ENCODE measurements at regions not wholly inside any gene's neighbourhood (a gene's known extent, or its start where the extent isn't known, plus 50 kb on each side); places are given as distances from the start of the nearest gene placed in this dataset.
A peak's percentile ranks its signal among the peaks of the same experiment; 100 is the strongest.
"Not testable (repeated sequence)": the region's sequence is repeated elsewhere in the genome, so short reads cannot be mapped to it uniquely, and the experiment has no call there.

DNA sequence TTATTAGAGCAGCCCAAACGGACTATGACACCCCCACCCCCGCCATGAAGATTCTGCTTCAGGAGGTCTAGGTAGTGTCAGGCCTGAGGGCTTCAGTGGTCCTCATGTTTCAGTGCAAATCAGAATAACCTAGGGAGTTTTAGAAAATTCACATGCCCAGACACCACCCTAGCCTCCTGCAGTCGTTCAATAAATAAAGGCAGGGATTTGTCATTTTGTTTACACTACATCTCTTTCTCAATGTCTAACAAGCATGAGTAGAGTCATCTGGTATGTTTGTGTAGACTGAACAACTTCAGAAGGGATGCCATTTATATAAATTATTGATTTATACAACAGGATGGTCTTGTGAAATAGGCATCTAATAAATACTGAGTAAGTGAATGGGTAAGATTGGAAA, 112.1 kb upstream of the SERPINE2 start:
- no peak for FAIRE-seq
- DNase-seq (ENCODE audit: low spot score), result no peak

DNA sequence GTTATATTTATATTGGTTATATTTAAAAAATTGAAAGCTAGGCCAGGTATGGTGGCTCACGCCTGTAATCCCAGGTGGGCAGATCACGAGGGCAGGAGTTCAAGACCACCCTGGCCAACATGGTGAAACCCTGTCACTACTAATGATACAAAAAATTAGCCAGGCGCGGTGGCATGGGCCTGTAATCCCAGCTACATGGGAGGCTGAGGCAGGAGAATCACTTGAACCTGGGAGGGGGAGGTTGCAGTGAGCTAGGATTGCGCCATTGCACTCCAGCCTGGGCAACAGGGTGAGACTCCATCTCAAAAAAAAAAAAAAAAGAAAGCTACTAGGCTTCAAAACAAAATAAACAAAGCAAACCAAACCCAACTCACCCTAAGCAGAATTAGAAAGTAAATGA, 109.0 kb upstream of the SERPINE2 start:
- DNase-seq (ENCODE audit: low spot score); FAIRE-seq: not testable (repeated sequence)

DNA sequence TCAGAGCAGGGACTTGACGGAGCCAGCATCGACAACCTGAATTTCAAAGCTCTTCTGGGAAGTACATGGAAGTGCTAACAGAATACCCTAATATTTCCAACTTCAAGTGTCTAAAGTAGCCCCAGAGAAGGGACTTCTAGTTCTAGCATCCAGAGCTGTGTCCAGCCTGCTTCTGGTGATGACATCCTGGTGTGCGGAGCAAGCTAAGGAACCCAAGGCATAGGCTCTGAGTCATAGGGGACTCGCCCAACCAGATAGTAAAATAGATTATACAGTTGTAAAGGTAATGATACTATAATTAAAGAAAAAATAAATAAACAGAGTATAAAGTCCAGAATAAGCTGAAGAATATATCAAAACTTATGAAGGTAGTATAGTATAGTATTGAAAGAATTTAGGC, 108.1 kb upstream of the SERPINE2 start:
- DNase-seq (ENCODE audit: low spot score) (no peak), FAIRE-seq (no peak)

DNA sequence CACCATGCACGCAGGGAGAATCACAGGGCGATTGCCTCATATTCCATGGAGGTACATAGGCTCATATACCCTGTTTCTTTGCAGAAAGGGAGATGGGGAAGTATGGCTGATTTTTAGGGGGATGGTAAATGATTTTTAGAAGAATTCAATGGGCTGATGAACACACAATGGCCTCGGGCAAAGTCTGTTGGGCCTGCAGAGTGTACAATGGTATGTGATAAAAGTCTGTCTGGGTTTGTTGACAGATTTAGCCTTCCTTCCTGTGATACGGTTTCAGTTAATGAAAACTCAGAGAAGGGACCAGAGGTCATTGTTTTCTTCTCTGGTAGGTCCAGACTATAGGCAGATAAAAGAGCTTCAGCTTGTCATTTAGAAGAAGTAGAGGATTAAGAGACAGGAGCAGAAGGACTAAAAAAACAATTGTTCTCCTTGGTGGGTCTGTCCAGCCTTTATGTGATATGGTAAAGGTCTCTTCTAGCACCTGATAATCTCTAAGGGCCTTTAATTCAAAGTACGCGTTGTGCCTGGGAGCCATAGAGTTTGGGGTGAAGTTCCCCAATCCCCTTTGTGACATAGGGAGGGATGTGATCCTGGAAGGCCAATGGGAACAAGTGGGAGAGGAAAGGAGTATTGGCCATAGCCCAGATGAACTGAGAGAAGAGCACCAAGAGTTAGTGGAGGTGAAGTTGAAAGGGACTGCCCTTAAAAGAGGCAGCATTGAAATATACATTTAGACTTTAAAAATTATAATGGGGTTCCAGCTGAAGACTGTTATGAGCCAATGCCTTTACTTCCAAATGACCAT, 107.5 kb upstream of the SERPINE2 start:
- no peak for FAIRE-seq
- no peak for DNase-seq (ENCODE audit: low spot score)

DNA sequence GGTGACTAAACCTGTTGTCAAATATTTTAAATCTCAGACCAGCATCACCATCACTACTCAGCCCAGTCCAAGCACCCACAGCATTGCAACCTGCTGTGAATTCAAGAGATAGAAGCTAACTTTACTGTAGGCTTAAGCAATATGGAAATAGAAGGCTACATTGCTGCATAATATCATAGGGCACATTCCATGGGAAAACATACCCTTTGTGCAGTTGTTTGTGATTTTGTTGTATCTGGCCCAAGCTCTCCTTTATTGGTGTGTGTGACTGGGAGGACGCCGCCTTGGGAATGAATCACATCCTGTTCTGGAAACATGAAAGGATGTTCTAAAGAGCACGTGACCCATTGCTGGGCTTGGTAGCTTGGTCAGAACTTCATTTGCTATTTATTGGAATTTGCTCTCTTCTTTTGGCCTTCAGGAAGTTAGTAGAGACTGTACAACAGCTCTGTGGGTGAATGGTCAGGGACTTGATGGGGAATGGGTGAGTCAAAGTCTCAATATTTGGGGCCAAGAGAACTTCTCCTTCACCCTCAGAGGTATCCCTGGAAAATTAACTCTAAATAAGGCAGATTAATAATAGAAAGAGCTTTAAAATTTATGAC, 106.8 kb upstream of the SERPINE2 start:
- FAIRE-seq (no peak), DNase-seq (ENCODE audit: low spot score) (peak; percentile 72)

DNA sequence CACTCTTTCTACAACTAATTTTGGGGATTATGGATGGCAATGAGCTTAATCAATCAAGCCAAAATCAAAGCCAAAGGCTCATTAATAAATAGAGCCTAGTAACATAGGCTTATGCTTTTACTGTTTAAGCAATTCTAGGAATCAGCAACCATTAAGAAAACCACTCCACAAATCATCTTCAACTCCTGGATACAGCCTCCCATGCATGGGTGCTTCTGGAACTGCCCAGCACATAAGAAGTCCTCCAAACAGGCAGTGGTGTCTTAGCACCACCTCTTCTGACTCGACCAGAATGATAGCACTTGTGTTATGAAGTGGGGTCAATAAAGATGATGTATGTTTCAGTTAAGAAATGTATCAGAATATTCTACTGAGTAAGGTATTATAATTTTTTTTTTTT, 104.4 kb upstream of the SERPINE2 start:
- FAIRE-seq, result no peak
- DNase-seq (ENCODE audit: low spot score), result no peak

DNA sequence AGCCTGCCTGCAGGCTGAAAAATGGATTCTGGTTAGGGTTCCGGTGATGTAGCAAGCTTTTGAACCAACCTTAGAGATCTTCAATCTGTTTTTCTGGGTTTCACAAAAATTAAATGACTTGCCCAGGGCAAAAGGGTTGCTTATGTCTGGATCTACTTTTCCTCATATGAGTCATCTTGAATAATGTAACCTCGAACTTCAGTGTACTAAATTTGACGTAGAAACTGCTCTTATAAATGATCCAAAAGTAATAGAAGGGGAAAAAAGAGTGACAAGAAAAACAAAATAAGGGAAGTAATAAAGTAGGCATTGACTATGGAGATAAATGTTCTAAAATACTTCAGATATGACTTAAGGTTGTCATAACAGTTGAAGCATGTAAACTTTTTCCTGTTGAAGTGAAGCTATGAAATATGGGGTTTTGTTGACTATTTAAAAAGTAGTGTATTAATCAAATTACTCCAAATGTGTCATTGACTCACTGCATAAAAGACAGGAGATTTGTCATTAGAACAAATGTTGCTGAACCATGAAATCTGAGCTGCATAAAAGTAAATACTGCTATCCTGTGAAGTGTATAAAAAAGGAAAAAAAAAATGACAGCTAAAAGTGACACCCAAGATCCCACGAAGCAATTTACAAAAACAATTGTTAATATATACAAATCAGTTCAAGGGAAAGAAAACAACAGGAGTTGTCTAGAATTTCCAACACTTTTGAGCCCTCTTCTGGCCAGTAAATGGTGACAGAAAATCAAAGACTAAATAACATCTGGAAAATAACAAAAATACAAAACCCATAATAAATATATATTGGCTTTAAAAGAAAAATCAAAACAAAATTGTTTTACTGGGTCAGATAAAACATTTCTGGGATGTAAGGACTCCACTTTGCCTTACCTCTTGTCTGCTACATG, 103.6 kb upstream of the SERPINE2 start:
- no peak for DNase-seq (ENCODE audit: low spot score)
- FAIRE-seq, result no peak

DNA sequence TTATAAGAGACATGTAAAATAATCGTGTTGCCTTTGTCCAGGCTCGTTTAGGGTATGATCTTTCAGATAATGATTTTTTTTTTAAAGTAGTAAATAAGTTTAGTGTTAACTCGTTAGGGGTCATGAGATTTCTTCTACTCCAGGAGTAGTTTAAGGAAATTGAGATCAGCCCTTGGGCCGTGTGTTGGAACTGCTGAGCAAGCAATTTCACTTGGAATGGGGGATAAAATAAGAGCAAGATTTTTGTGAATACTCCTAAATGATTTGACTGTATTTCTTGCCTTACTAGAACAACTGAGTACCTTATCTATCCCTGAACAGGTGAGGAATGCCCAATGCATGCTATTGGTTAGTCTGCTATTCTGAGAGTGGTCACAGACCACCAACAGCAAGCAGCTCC, 102.2 kb upstream of the SERPINE2 start:
- DNase-seq (ENCODE audit: low spot score) (no peak), FAIRE-seq (no peak)

DNA sequence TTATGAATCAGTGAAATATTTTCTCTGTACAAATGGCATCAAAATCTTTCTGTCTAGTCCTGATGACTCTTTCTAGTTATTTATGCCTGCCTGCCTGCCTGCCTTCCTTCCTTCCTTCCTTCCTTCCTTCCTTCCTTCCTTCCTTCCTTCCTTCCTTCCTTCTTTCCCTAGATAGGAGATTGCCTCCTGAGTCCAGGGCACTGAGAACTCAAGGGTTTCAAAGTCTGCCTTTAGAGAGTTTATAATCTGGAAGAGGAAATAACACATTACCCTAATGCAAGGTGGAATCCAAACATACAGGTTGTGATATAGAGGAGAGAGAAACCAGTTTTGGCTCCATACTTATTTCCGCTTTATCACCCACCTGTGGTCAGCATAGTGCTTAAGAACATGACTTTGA, 98.1 kb upstream of the SERPINE2 start:
- DNase-seq (ENCODE audit: low spot score) (no peak), FAIRE-seq (no peak)

DNA sequence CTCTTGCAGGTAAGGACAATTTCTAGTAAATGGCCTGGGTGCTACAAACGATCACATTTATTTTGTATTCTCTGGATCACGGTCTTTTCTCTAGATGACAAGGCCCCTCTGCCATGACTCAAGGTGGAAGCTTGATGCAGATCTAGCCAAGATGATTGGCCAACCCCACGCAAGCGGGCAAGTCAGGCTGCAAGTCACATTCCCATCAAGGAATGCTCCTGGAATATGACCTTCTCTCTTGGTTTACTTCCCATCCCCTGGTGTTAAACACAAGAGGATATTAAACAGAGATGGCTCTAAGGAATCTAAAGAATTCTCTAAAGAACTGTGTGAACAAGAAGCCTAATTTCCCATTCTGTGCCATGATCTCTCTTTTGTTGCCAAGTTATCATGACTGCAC, 97.3 kb upstream of the SERPINE2 start:
- no peak for FAIRE-seq
- DNase-seq (ENCODE audit: low spot score), result no peak

DNA sequence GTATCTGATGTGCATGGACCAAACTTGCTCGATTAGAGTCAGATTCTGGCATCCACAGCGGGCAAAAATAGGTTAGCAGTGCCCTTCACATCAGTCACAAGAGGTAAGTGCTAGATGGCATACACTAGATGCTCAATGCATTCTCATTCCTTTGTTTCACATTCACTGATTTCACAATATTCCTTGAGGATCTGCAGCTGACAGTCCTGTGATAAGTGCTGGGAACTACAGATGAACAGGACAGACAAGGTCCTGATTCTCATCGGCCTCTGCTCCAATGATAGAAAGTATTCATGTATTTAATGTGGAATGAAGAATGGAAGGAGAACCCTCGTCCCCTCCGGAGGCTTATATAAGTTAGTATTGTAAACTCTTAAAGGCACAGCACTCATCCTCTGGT, 96.8 kb upstream of the SERPINE2 start:
- FAIRE-seq (no peak), DNase-seq (ENCODE audit: low spot score) (no peak)

DNA sequence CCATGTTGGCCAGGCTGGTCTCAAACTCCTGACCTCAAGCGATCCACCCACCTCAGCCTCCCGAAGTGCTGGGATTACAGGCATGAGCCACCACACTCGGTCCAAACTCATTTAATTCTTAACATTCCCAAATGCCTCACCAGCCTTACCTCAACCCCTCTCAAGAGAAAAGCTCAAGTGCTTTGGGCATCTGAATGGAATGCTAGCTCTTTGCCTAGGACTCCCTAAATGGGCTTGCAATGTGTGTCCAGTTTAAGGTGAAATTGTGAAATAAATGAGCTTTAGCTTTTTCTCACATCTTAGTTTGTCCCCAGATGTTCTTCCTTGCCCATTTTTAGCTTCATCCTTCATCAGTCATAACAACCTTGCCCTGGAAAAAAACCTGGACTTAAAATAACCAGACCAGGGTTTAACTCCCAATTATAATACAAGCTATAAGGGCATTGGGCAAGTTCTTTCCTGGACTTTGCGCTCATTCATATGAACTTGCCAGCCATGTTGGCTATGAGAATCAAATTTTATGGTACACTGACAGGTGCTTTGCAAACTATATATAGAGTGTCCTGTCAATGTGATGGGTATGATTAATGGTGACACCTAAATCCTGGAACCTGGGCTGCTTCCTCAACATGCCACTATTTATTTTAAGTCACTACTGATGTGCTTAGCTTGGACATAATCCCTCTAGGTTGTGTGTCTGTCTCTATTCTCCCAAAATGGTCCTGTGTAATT, 95.1 kb upstream of the SERPINE2 start:
- FAIRE-seq, result no peak
- DNase-seq (ENCODE audit: low spot score), result no peak

DNA sequence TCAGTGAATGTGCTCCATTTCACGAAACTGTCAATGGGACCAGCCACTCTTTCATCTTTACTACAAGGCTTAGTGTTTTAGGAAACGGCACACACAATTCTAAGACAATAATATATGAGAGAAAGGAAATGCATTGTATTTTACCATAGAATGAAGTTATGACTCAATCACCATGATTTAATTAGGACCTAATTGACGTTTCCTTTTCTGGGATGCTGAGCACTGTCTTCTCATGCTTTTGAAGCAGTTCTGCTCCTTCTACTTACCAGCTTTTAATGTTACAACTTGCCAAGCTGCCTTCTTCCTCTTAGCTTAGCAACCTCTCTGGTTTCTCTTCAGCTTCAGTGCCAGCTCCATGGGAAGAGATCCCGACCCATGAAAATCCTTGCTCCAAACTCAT, 94.3 kb upstream of the SERPINE2 start:
- FAIRE-seq, result no peak

DNA sequence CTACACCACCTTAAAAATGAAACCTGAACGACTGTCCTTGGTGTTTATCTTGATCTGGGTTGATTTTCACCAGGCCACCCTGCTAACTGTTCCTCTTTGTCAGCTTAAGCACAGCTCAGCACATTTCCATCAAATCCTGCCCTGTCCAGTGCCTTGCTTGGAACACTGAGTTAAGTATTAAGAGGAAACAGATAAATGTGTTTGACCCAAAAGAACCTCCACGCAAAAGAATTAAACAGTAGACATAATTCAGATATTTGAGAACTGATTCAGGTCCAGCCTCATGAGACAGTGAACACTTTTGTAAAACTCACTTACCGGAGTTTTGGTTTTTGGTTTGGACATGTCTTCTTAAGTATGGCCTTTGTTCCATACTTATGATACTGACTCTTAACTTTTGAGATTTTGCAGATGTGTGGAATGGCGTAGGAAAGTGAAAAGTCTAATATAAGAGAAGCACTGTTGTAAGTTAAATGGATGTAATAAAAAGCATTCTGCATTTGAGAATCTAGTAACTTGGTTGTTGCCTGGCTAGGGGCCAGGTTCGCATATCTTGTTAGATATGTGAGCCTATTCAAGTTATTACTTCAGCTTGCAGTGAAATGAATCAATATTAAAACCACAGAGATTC, 88.9 kb upstream of the SERPINE2 start:
- DNase-seq (ENCODE audit: low spot score) (no peak), FAIRE-seq (no peak)

More for the DNA sequence above, 94.3 kb upstream of the SERPINE2 start:
- DNase-seq (ENCODE audit: low spot score), result no peak

DNA sequence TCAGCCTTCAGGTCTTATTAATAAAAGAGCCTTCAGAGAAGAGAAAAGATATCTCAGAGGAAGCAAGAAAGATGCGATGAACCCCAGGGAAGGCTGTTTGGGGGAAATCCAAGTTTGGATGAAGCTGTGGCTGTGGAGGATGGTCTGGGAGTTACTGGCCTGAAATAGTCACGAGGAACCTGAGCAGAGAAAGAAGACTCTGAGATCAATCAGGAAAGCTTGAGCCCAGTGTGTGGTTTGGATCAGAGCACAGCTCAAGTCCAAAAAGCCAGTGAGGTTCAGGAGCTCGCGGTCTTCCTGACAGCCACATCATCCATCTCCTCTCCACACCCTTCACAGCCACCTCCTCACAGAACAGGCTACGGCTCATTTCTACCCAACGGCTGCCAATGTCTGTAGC, 87.4 kb upstream of the SERPINE2 start:
- FAIRE-seq, result no peak
- DNase-seq (ENCODE audit: low spot score), result no peak

DNA sequence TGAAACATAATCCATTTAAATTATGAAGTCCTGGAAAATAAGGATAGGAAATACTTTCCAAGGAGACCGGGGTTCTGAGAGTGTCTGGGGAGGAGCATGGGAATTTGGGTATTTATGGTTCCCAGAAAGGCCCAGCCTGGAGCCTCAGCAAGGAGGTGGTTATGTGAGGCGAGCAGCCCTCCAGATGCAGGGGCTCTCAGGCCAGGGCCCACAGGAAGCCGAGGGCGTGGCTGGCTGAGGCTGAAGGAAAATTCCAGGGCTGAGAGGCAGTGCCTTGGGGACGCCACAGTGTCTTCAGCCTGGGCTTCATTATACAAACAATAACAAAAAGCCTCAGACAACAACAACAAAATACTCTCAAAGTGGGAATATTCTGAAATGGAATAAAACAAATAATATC, 86.9 kb upstream of the SERPINE2 start:
- DNase-seq (ENCODE audit: low spot score) (no peak), FAIRE-seq (no peak)

DNA sequence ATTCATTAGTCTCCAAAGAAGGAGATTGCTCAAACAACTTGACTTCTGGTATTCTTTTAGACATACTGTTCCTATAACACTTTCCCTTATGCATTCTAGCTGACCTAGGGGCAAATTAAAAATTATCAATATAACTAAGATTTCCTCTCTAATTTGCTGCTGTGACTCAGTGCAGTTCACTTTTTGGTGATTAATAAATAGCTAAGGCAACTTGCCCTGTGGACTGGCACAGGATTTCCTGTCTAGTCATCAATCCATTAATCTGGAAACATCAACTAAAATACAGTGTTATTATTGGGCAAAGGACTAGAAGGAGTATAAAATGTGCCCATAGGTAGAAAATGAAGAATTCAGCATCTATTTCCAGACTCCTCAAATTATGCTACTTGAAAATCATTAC, 83.5 kb upstream of the SERPINE2 start:
- FAIRE-seq (no peak), DNase-seq (ENCODE audit: low spot score) (no peak)

DNA sequence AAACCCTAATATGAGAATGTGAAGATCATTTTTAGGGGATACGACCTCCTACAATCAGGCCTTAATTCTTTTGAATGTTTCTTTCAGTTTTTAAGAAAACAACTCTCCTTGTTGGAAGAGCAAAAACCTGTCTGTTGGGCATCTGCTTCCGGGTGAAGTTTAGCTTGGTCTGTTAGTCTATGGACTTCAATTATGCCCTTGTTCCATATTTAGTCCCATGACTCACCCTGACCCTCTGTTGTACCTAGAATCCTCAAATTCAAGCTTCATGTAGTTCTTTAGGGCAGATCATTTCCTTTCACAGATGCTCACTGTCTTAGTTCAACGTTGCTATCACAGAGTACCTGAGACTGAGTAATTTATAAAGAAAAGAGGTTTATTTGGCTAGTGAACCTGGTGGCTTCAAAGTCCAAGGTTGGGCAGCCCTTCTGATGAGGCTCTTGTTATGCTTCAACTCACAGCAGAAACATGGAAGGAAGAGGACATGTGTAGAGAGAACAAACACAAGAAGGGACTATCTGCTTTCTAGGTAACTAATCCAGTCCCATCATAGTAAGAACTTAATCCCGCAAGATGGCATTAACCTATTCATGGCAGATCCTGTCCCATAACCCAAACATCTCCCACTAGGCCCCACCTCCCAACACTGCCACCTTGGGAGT, 82.5 kb upstream of the SERPINE2 start:
- FAIRE-seq, result no peak

DNA sequence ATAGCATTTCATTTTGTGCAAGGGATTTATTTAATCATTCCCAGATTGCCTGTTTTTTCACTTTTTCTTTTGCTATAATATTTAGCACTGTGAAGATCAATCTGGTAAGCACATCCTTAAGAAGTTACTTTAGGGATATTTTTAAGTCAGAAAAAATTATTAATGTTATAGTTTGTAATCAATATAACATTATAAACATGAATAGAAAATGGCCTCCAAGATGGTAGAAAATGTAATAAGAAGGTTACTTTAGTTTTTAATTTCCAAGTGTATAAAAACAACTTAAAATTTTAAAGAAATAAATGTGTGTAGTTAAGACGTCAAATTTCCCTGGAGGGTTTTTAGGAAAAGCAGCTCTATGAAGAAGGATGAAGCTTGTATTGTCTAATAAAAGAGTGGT, 81.9 kb upstream of the SERPINE2 start:
- no peak for FAIRE-seq

More for the DNA sequence above, 82.5 kb upstream of the SERPINE2 start:
- no peak for DNase-seq (ENCODE audit: low spot score)

DNA sequence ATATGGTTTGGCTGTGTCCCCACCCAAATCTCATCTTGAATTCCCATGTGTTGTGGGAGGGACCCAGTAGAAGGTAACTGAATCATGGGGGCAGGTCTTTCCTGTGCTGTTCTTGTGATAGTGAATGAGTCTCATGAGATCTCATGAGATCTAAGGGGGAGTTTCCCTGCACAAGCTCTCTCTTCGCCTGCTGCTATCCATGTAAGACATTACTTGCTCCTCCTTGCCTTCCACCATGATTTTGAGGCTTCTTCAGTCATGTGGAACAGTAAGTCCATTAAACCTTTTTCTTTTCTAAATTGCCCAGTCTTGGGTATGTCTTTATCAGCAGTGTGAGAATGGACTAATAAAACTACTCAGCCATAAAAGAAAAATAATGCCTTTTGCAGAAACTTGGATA, 80.8 kb upstream of the SERPINE2 start:
- not testable (repeated sequence) for FAIRE-seq; DNase-seq (ENCODE audit: low spot score)

More for the DNA sequence above, 81.9 kb upstream of the SERPINE2 start:
- DNase-seq (ENCODE audit: low spot score), result no peak

All from urothelium cell line (cell line).